ENCODE measurements at regions not wholly inside any gene's neighbourhood (a gene's known extent, or its start where the extent isn't known, plus 50 kb on each side); places are given as distances from the start of the nearest gene placed in this dataset.

DNA sequence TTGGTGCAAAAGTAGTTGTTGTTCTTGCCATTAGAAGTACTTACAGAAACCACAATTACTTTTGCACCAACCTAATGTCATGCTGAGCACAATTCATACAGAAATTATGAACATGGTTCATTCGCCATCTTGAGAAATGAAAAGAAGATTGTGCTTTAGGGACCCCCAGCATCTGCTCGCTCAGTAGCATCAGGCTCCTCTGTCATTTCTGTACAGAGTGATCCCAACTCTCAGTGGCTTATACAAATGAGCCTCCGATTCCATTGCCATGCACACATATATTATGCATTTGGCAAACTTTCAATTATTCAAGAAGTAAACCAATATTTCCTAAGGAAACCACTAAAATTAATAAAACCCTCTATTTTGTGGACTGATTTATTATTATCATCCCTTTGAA is 266.2 kb downstream of the MED10 start:
- H3K4me3 ChIP-seq (ENCODE audit: insufficient read depth, low read length) = no peak overlapping the region
- H3K4me1 ChIP-seq (ENCODE audit: insufficient read depth, low read length) = no peaks in the 10 kb centered on the region
- TF ChIP-seq, protein P1, sequence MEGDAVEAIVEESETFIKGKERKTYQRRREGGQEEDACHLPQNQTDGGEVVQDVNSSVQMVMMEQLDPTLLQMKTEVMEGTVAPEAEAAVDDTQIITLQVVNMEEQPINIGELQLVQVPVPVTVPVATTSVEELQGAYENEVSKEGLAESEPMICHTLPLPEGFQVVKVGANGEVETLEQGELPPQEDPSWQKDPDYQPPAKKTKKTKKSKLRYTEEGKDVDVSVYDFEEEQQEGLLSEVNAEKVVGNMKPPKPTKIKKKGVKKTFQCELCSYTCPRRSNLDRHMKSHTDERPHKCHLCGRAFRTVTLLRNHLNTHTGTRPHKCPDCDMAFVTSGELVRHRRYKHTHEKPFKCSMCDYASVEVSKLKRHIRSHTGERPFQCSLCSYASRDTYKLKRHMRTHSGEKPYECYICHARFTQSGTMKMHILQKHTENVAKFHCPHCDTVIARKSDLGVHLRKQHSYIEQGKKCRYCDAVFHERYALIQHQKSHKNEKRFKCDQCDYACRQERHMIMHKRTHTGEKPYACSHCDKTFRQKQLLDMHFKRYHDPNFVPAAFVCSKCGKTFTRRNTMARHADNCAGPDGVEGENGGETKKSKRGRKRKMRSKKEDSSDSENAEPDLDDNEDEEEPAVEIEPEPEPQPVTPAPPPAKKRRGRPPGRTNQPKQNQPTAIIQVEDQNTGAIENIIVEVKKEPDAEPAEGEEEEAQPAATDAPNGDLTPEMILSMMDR (IDR thresholded peaks at IDR 0.05; ENCODE audit: extremely low read depth, low read depth, low read length) = no peak
- no peak for DNase-seq (ENCODE audit: insufficient read length, low spot score, missing footprints)
- H3K4me2 ChIP-seq (ENCODE audit: insufficient read depth, low read length) = no peak overlapping the region
- no peaks in the 10 kb centered on the region for H3K36me3 ChIP-seq (ENCODE audit: insufficient read depth, low read length)
- no peaks in the 10 kb centered on the region for H4K20me1 ChIP-seq (ENCODE audit: insufficient read depth, low read length)
- no peaks in the 10 kb centered on the region for H3K79me2 ChIP-seq (ENCODE audit: insufficient read depth, low read length)
- no peak overlapping the region for H3K27ac ChIP-seq (ENCODE audit: low read depth, low read length)
- H3K27me3 ChIP-seq (ENCODE audit: insufficient read depth, low read length) = no peaks in the 10 kb centered on the region
- no peaks in the 10 kb centered on the region for H3K9me3 ChIP-seq (ENCODE audit: low read depth, low read length)
- no peak overlapping the region for H2AFZ ChIP-seq (ENCODE audit: low read length)

DNA sequence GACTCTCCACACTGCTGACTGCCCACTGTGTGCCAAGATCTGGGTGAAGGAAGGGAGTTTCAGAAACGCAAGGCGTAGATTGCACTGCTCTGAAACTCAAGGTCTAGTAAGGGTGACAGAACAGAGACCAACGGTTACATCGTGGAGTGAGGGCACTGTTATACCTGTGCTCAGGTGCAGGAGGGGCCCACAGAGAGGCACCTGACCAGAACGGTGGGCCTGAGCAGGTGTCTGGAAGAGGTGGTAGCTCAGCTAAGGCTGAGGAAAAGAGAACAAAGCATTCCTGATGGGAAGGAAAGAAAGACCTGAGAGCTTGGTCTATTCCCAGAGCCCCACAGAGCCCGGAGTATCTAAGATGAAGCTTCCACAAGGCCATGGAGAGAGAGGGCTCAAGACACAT is 267.2 kb downstream of the MED10 start:
- Histone ChIP-seq H3K4me3 (ENCODE audit: insufficient read depth, low read length) (no peak overlapping the region), H2AFZ (ENCODE audit: low read length) (no peak overlapping the region), H3K27me3 (ENCODE audit: insufficient read depth, low read length) (no peaks in the 10 kb centered on the region), H4K20me1 (ENCODE audit: insufficient read depth, low read length) (no peaks in the 10 kb centered on the region), H3K36me3 (ENCODE audit: insufficient read depth, low read length) (no peaks in the 10 kb centered on the region), H3K4me2 (ENCODE audit: insufficient read depth, low read length) (no peak overlapping the region), H3K27ac (ENCODE audit: low read depth, low read length) (no peak overlapping the region), H3K79me2 (ENCODE audit: insufficient read depth, low read length) (no peaks in the 10 kb centered on the region), H3K4me1 (ENCODE audit: insufficient read depth, low read length) (no peaks in the 10 kb centered on the region), H3K9me3 (ENCODE audit: low read depth, low read length) (no peaks in the 10 kb centered on the region)
- TF ChIP-seq, protein P1 (IDR thresholded peaks at IDR 0.05; ENCODE audit: extremely low read depth, low read depth, low read length) = no peak
- no peak for DNase-seq (ENCODE audit: insufficient read length, low spot score, missing footprints)

DNA sequence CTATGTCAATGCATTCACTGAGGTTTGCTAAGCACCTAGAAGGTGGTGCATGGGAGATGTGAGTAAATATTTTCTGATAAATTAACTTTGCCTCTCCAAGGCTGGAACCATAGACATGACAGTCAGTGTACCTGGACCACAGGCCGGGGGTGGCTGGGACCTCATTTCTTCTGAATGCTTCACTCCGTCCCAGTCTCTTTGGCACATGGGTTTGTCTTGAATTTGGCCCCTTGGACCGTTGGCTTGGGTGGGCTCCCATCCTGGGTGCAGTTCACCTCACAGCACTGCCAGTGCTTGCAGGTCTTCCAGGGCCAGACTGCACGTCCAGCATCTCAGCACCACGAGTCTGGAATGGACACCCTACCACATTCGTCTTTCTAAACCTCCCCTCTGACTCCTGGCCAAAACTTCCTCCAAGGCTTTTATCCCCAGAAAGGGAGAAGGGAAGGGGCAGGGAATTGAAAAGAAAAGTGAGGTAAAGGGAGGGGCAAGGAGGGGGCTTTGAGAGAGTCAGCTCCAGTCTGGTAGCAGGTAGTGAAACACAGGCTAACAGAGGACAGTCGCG is 267.8 kb downstream of the MED10 start:
- H3K27me3 ChIP-seq (ENCODE audit: insufficient read depth, low read length) = no peaks in the 10 kb centered on the region
- no peak overlapping the region for H3K4me2 ChIP-seq (ENCODE audit: insufficient read depth, low read length)
- no peaks in the 10 kb centered on the region for H3K9me3 ChIP-seq (ENCODE audit: low read depth, low read length)
- H2AFZ ChIP-seq (ENCODE audit: low read length) = no peak overlapping the region
- TF ChIP-seq, protein P1 (IDR thresholded peaks at IDR 0.05; ENCODE audit: extremely low read depth, low read depth, low read length) = no peak
- H3K4me3 ChIP-seq (ENCODE audit: insufficient read depth, low read length) = no peak overlapping the region
- no peaks in the 10 kb centered on the region for H3K36me3 ChIP-seq (ENCODE audit: insufficient read depth, low read length)
- H3K27ac ChIP-seq (ENCODE audit: low read depth, low read length) = no peak overlapping the region
- no peaks in the 10 kb centered on the region for H3K4me1 ChIP-seq (ENCODE audit: insufficient read depth, low read length)
- no peak for DNase-seq (ENCODE audit: insufficient read length, low spot score, missing footprints)
- no peaks in the 10 kb centered on the region for H4K20me1 ChIP-seq (ENCODE audit: insufficient read depth, low read length)
- no peaks in the 10 kb centered on the region for H3K79me2 ChIP-seq (ENCODE audit: insufficient read depth, low read length)

DNA sequence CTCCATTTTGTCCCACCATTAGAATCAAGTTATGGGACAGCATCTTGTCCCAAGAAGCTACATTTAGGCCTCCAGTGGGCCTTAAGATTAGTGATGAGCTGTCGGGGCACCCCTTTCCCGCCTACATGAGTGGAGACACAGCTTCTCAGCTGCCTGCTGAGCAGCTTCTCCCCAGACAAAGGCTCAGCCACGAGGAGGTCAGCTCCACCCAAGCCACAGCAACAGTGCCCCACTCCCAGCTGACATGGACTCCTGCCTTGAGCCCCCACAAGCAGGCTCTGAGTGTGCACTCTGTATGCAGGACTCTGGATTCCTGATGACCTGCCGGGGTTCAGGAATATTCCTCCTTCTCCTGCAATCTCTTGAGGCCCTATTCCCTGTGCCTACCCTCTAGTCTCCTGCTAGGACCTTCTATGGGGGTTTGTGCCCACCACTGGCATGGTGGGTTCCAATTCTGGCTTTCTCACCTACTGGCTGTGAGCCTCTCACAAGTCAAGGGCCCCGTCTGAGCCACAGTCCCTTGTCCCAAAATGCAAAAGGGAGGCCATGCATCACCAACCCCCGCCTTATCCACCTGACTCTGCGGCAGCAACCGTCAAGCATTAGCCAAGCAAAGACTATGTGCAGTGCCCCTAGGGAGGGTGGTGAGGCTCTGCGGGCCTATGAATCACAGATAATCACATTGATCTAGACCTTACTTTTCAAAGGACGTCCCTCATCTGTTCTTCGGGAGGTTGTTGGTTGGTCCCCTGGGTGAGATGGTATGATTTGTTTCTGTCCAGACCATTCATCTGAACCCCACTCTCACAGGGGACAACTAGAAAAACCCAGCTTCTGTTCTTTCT is 269.1 kb downstream of the MED10 start:
- Histone ChIP-seq H3K79me2 (ENCODE audit: insufficient read depth, low read length) (no peaks in the 10 kb centered on the region), H3K4me2 (ENCODE audit: insufficient read depth, low read length) (no peak overlapping the region), H3K27ac (ENCODE audit: low read depth, low read length) (no peak overlapping the region), H3K4me3 (ENCODE audit: insufficient read depth, low read length) (no peak overlapping the region), H3K9me3 (ENCODE audit: low read depth, low read length) (no peaks in the 10 kb centered on the region), H3K27me3 (ENCODE audit: insufficient read depth, low read length) (no peaks in the 10 kb centered on the region), H4K20me1 (ENCODE audit: insufficient read depth, low read length) (no peaks in the 10 kb centered on the region), H3K36me3 (ENCODE audit: insufficient read depth, low read length) (no peaks in the 10 kb centered on the region), H3K4me1 (ENCODE audit: insufficient read depth, low read length) (no peaks in the 10 kb centered on the region), H2AFZ (ENCODE audit: low read length) (no peak overlapping the region)
- DNase-seq (ENCODE audit: insufficient read length, low spot score, missing footprints) = no peak
- TF ChIP-seq, protein P1 (IDR thresholded peaks at IDR 0.05; ENCODE audit: extremely low read depth, low read depth, low read length) = no peak
